ENCODE measurements at regions not wholly inside any gene's neighbourhood (a gene's known extent, or its start where the extent isn't known, plus 50 kb on each side); places are given as distances from the start of the nearest gene placed in this dataset.

DNA sequence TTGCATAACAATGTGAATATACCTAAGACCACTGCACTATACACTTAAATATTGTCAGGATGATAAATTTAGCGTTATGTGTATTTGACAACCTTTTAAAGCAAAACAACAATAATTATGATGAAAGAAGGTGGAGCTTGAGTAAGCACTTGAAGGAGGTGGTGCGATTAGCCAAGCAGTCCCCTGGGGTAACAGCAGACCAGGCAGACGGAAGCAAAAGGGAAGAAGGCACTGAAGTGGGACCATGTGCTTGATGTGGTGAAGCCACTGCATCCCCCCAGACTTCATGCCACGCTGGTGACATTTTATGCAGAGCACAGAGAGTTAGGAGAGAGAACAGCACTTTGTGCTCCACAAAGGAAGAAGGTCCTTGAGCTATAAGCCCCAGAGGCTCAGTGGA is 58.3 kb upstream of the ZNF507 start:
- ChIA-PET POLR2A (no interaction called here), CTCF (no interaction called here)
- no peak for TF ChIP-seq CTCF (IDR thresholded peaks at IDR 0.05)
- ATAC-seq (no peak), DNase-seq (no peak)
- Mint-ChIP-seq H3K4me3 (no peak overlapping the region), H3K4me1 (ENCODE audit: low read depth) (no peaks in the 10 kb centered on the region), H3K9me3 (peaks cover 2% of the 10 kb centered on the region), H3K27ac (no peak overlapping the region), H3K27me3 (peaks cover 14% of the 10 kb centered on the region), H3K36me3 (ENCODE audit: low read depth) (no peaks in the 10 kb centered on the region)
- intact Hi-C loops (cut with micrococcal nuclease) = no loop called here

DNA sequence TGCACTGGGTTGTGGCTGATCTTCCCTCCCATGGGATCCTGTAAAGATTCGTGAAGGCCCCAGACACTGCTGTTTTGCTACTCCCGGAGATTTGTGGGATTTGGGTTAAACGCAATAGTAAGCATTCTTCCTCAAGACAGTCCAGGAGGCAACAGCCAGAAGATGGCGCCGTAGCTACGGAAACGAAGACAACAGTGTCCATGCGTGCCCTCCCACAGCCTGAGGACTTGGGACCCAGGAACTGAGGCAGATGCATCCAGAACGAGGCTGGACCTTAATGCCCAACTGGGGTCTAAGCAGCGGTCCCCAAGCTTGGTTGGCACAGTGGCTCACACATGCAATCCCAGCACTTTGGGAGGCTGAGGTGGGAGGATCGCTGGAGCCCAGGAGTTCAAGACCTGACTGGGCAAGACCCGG is 57.6 kb upstream of the ZNF507 start:
- POLR2A ChIA-PET = no interaction called here
- no peaks in the 10 kb centered on the region for H3K4me1 Mint-ChIP-seq (ENCODE audit: low read depth)
- intact Hi-C loops (cut with micrococcal nuclease) = no loop called here
- no peak for ATAC-seq
- DNase-seq = peak; percentile 53
- no peak overlapping the region for H3K4me3 Mint-ChIP-seq
- CTCF ChIA-PET = no interaction called here
- no peak for TF ChIP-seq CTCF (IDR thresholded peaks at IDR 0.05)
- H3K9me3 Mint-ChIP-seq = no peaks in the 10 kb centered on the region
- peaks cover 14% of the 10 kb centered on the region for H3K27me3 Mint-ChIP-seq
- no peaks in the 10 kb centered on the region for H3K36me3 Mint-ChIP-seq (ENCODE audit: low read depth)
- no peak overlapping the region for H3K27ac Mint-ChIP-seq

- Mint-ChIP-seq H3K36me3 (ENCODE audit: low read depth) (no peaks in the 10 kb centered on the region), H3K4me3 (no peak overlapping the region), H3K27me3 (peaks cover 11% of the 10 kb centered on the region), H3K27ac (no peak overlapping the region), H3K4me1 (ENCODE audit: low read depth) (no peaks in the 10 kb centered on the region), H3K9me3 (no peaks in the 10 kb centered on the region)
- ChIA-PET CTCF (no interaction called here), POLR2A (no interaction called here)
- TF ChIP-seq CTCF (IDR thresholded peaks at IDR 0.05) = no peak
- no peak for ATAC-seq
- intact Hi-C loops (cut with micrococcal nuclease) = no loop called here
- no peak for DNase-seq
Observed at GRCh38 chr19:32289566-32290210, 55.7 kb upstream of the ZNF507 start.

DNA sequence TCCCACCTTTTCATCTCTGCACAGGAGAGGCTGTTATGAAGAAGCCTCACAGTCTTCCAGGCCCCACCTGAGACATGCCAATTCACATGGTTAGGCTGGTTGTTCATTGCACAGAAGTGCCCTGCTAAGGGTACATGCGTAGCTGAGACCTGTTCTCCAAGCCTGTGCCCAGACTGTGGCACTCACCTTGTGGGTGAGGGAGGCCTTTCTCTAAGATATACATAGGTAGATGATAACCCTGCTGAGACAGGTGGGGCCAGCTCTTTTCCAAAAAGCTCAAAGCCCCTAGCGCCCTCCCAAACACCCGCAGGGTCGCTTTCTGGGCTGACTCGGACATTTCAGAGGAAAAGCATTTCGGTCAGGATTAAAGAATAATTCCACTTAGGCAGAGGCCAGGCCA is 53.5 kb upstream of the ZNF507 start:
- CTCF ChIA-PET = no interaction called here
- intact Hi-C loops (cut with micrococcal nuclease) = no loop called here
- Mint-ChIP-seq H3K4me3 (no peak overlapping the region), H3K27ac (no peak overlapping the region), H3K9me3 (no peaks in the 10 kb centered on the region), H3K36me3 (ENCODE audit: low read depth) (no peaks in the 10 kb centered on the region), H3K27me3 (peaks cover 10% of the 10 kb centered on the region), H3K4me1 (ENCODE audit: low read depth) (no peaks in the 10 kb centered on the region)
- TF ChIP-seq CTCF (IDR thresholded peaks at IDR 0.05) = no peak
- ATAC-seq = no peak
- POLR2A ChIA-PET = no interaction called here
- DNase-seq = no peak

GRCh38 chr19:32294871-32295438 is 50.5 kb upstream of the ZNF507 start:
- H3K27me3 Mint-ChIP-seq = peaks cover 5% of the 10 kb centered on the region
- POLR2A ChIA-PET = no interaction called here
- no peak overlapping the region for H3K4me3 Mint-ChIP-seq
- peaks cover 2% of the 10 kb centered on the region for H3K9me3 Mint-ChIP-seq
- CTCF ChIA-PET = interaction anchor here (1.7 kb wide), 1 partner anchor 71 kb away, joined by 5 read pairs; no protein-coding TSS in a partner anchor
- no peak overlapping the region for H3K27ac Mint-ChIP-seq
- intact Hi-C loops (cut with micrococcal nuclease) = no loop called here
- H3K4me1 Mint-ChIP-seq (ENCODE audit: low read depth) = no peaks in the 10 kb centered on the region
- no peak for TF ChIP-seq CTCF (IDR thresholded peaks at IDR 0.05)
- H3K36me3 Mint-ChIP-seq (ENCODE audit: low read depth) = no peaks in the 10 kb centered on the region
- ATAC-seq (no peak), DNase-seq (no peak)
